ENCODE measurements at regions not wholly inside any gene's neighbourhood (a gene's known extent, or its start where the extent isn't known, plus 50 kb on each side); places are given as distances from the start of the nearest gene placed in this dataset.
"Not testable (repeated sequence)": the region's sequence is repeated elsewhere in the genome, so short reads cannot be mapped to it uniquely, and the experiment has no call there.

DNA sequence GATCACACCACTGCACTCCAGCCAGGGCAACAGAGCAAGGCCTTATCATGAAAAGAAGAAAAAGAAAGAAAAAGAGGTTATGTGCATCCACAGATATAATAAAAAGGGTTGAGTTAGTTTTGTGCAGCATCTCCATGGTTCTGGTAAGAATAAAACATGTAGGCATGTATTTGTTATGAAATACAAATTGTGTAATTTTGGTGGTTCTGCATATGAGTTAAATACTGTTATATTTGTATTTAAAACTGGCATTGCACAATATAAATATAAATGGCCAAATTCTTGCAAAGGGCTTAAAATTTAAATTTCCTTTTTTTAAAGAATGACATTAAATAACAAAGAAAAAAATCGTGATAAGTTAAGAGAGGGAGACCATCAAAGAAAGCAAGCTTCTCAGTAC lies 159.1 kb upstream of the PREP start:
- DNase-seq = no peak

DNA sequence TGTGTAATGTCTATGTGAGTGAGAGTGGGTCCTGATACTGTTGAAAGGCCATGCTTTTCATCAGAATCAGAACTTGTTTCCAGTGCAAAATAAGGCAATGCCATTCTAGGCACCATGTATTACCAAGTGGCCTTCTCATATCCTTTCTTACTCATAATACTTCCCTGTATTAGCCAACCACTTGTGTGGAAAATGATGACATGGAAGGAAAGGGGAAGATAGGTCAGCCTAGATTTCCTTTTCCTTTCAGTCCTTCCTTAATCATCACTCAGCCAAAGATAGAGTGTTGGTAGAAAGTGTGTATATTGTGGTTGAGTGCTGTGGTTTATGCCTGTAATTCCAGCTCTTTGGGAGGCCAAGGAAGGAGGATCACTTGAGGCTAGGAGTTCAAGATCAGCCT lies 158.6 kb upstream of the PREP start:
- DNase-seq = no peak

DNA sequence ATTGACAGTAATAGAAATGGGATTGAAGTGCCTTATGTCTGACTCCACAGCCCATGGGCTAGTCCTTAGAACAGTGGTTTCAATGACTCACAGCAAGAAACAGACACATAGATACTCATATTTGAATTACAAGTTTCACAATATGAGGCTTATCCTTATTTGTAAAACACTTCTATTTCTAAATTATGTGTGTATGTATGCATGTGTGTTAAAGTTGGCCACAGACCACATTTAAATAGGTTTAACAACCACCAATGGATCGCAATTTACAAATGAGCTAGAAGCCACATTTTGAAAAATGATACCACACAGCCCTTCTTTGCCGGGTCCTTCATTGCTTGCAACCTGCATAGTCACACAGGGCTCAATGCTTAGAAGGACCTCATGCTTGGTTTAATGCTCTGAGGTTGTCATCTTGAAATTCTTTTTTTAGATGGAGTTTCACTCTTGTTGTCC lies 157.8 kb upstream of the PREP start:
- no peak for DNase-seq

DNA sequence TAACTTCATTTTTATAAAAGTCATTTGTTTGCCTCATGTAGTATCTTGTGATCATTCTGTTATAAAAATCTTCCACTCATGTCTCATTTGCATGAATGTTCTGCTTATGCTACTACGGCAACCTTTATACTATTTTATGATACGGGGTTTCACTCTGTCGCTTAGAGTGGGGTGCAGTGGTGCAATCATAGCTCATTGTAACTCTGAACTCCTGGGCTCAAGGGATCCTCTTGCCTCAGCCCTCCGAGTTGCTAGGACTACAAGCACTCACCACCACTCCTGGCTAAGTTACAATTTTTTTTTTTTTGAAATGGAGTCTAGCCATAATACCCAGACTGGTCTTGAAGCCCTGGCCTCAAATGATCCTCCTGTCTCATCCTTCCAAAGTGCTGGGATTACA lies 154.4 kb upstream of the PREP start:
- no peak for DNase-seq

DNA sequence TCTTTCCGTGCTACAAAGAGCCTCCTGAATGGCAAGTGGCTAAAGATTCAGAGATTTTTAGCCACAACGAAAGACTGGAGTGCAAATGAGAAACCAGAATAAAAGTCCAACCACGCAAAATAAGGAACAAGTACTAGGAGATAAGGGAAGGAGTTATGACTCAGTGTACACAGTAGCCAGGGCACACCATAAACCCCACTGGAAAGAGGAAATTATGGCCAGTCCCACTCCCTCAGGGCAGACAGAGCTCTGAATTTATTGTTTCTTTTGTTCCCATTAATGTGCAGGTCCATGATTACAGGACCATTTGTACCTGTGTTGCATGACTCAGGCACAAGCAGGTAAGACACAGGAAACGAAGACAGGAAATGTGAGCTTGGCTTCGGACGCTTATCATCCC lies 150.3 kb upstream of the PREP start:
- DNase-seq = no peak

DNA sequence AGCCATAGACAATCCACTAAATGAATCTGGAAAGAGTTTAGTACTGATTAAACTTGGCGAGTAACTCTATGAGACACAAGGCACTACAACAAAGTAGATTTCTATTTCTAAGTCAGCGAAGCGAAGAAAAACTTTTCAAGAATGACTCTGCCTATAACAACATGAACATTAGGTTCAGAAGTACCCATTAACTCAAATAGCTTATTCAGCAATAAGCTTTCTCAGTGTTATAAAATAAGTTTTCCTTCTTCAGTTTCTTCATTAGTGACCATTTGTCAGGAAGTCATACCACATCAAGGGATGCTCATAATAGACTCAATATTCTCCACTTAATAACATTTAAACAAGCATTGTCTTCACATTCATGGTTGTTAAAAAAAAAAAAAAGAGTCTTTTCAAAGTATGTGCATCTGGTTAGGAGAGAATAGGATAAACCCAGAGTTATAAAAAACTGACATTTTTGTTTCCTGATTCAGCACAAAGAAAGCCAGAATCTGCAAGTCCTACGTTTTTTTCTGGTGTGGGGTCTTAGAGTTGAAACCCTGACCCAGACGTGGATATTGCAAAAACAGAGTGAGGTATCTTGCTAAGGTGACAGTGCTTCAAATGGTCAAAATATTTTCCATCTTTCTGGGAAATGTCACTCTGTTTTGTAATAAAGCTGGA lies 148.2 kb upstream of the PREP start:
- no peak for DNase-seq

DNA sequence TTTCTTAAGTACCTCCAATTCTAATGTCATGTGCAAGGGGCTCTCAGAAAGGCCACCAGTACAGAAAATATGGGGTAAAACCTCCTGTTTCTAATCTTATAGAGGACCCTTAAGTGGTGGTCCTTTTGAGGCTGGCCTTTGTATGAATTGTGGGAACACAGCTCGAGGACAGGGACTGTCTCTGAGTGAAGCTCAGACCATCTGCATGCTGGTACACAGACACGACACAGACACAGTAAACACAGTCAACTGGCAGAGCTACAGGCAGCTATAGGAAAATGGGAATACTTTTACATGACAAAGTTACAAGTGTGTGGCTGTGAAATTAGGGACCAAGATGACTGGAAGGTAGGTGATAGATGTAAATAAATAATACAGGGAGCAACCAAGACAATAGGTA lies 143.9 kb upstream of the PREP start:
- no peak for DNase-seq

DNA sequence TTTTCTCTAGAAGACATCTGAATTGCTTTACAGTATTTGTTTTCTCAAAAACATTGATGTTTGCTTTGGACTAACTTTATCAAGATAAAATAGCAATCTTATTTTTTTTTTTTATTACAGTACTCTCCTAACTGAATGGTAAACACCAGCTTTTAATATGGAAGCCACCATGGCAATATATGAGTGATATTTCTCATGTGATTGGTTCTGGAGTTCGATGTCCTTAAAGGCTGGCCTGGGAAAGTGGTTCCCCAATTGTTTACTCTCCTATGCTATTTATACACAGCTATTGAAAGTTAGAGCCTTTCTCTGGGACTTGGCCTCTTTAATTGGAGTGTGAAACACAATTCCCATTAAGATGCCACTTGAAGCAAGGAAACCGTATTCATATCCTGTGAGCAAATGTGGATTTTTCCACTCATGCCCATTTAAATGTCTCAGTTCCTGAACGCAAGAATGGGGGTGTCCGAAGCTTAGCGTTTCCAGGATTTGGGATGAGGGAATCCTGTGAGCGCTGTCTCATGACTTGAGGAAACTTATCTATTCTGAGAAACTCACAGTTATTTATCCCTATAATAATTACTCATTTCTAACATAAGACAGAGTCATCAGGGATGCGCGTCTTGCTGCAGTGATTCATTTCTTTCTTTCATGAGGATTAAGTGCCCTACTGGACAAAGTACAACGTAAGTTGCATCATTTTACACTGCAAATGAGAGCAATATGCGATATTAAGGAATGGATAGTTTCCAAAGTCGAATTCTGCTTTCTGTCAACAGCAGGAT lies 143.3 kb upstream of the PREP start:
- no peak for DNase-seq

DNA sequence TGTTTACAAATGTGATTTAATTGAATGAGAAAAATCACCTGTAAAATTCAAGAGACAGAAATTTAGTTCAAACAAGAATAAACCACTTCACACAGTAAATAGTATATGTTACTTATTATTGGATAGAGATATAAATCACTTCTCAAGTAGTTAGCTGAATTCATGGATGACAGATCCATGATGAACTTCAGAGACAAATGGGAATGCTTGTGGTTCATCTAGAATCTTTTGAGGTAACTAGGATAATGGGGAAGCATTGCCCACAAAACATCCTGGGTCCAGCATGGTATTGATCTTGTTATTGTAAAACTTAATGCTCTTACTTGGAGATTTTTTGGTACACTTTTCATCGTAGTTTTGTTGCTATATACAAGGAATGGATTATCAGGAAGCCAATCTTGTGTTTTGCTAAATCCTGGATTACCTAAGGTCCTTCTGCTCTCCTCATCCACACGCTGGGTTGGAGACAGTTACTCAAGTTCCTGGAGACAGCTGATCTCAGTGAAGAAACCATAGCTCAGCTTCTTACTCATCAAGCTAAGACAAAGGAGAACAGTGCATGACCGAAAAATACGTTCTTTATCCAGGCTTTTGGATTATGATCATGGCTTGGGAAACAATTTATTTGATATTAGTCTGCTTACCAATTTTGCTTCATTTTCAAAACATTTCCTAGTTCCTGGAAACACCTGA lies 142.5 kb upstream of the PREP start:
- no peak for DNase-seq

DNA sequence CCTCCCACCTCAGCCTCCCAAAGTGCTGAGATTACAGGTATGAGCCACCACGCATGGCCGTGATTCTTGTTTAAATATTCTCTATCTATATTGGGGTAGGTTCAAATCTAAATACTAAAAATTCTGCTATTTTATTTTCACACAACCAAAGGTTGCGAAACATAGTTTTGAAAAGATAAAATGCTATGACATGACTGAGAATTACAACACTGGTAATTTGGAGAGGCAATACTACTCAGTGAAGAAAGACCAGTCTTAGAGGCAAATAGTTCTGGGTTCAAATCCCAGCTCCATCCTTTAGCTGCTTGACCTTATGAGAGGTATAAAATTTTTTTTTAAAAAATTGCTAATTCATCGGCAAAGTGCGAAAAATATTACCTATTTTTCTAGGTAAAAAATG lies 137.0 kb upstream of the PREP start:
- DNase-seq = no peak

DNA sequence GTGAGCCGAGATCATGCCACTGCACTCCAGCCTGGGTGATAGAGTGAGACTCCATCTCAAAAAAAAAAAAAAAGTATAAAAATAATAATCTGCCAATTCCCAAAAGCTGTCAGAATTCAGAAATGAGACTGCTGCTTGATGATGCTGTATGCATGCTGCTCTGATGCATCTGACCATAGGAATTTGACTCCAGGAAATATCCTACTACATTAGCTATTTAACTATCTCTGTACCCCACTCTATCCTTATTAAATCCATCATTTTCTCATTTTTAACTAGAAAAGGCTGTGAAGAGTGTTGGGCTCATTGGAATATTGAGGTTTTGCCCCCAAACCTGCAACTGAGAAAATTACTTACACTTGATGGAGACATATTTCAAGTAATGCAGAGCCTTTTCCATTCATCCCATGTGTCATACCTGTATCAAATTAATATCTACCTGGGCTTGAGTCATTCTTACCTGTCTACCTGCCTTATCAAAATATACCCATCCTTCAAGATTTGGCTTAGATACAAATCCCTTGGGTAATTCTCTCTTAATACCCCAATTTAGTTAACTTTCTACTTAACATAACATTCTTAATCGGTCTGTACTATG lies 135.2 kb upstream of the PREP start:
- no peak for DNase-seq

DNA sequence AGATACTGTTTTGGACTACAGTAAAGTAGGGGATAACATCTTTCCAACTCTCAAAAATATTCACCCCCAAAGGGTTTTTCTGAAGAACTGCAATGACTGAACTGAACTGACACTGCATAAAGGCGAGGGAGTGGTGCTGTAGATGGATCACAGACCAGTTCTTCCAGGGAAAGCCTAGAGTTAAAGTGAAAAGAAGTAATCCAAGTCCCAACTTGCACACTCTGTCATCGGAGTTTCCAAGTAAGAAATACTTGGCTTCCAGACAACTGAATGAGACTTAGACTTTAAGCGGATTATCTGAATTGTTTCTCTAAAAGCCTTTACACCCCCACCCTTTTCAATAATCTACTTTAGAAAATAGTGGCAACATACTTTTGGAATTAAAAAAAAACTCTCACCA lies 134.1 kb upstream of the PREP start:
- no peak for DNase-seq

DNA sequence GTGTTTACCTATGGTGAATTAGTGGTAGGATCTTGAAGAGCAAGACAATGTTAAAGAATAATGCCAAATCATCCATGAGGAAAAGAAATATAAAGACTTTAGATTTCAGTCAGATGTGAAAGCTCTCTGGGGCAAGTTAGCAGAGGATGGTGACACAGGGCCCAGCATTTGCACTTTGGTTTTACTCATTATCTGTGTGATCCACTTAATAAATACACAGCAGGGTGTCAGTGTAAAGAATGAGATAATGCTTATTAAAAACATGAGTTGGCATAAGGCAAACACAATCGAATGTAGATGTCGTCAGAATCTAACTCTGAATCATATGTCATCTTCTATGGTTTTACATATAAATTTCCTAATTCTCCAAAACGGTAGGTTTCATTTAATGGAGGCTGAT lies 130.4 kb upstream of the PREP start:
- DNase-seq = no peak

DNA sequence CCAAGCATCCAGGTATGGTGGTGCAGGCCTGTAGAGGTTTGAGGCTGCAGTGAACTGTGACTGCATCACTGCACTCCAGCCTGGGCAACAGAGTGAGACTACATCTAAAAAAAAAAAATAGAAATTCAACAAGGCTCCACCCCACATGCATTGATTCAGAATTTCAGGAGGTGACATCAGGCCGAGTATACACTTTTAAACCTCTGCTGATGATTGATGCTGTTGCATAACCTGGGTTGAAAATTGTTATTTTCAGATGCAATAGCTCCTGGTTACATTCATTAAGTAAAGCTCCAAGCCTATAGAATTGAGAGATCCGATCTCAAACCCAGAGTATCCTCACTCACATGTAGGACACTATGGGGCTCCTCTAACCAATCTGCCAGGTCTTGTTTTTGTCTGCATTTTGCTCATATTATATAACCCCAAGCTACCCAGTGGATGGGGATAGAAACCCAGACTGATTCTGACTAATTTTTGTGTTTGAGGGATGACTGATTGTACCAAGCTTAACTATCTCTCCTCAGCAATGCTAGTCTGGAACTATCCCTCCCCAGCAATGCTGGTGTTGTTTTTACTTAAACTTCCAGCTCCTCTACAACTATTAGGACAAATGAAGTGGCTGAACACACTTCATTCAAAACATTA lies 123.5 kb upstream of the PREP start:
- no peak for DNase-seq

DNA sequence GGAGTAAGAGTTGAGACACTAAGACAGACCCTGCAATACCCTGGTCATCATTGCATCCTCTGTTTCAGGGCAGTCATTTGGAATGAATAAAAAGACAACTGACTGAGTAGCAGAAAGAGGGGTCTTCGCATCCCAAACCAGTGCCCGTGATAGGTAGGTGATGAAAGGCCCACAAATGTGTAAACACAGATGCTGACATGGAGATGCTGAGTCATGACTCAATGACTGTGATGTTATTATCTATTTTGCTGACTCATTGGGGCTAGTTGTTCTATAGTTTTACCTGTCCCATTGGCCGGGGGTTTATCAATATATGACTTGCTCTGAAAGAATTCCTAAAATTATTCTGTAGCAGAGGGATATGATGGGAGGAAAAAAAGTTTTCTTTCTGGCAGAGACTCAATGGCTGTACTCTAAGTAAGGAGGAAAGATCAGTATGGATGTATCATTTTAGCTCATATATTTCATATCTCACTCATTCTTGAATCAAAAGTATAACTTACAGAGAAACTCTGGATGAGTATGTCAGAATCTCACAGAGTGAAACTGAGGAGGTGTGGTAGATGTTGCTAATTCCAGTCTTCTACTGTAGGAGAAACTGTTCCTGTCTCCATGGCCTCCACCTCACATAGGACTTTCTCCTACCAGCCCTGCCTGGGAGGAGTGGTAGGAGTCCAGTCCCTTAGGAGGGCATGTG lies 119.9 kb upstream of the PREP start:
- no peak for DNase-seq

DNA sequence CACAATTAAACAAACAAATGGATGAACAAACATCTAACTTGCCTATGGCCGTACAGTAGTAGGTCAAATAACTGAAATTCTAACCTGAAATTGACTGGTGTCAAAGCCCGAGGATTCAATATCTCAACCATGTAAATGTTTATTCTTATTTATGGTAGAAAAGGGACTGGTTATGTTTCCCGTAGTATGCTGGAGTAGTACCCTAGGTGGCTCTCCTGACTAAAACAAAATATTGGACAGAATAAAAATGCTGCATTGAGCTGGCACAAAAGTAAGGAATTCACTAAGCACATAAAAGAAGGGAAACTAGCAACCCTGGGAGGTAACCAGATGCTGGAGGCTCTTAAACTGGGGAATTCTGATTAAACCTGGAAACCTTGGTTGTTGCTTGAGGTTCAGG lies 117.1 kb upstream of the PREP start:
- DNase-seq = no peak

DNA sequence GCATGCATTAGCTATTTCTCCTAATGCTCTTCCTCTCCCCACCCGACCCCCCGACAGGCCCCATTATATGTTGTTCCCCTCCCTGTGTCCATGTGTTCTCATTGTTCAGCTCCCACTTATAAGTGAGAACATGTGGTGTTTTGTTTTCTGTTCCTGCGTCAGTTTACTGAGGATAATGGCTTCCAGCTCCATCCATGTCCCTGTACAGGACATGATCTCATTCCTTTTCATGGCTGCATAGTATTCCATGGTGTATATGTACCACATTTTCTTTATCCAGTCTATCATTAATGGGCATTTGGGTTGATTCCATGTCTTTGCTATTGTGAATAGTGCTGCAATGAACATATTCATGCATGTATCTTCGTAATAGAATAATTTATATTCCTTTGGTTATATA lies 116.1 kb upstream of the PREP start:
- not testable (repeated sequence) for DNase-seq

DNA sequence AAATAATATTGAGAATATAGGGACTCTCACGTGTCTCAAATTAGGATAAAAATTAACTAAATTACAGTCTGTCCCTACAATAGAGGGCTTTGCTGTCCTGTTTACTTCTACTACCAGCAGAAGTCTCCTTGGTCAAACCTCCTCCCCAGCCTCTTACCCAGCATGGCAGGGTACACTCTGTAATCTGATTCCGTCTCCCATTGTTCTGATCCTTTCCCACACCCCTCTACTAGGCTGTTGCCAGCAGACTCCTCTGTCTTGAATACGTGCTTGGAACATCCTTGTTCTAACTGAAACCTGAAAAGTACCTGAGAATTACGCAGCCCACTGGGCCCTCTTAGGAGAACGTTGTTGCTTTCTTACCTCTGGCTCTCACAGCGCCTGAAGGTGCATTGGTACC lies 112.2 kb upstream of the PREP start:
- DNase-seq = no peak

DNA sequence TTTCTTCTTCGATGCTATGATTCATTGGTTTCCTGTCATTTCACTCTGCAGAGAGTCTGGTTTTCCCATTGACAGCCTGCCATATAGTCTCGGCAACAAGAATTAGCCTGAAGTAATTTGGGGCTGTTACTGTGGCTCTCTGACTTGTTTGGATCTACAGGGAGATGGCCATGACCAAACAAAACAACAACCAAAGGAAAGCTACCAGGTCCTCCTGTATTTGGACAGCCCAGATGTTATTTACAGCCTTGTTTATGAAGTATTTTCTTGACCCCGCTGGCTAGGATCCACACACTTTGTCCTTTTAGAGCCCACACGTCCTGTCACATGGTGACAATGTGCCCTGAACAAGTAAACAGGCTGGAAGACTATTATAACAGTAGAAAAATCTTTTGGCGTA lies 111.4 kb upstream of the PREP start:
- no peak for DNase-seq

DNA sequence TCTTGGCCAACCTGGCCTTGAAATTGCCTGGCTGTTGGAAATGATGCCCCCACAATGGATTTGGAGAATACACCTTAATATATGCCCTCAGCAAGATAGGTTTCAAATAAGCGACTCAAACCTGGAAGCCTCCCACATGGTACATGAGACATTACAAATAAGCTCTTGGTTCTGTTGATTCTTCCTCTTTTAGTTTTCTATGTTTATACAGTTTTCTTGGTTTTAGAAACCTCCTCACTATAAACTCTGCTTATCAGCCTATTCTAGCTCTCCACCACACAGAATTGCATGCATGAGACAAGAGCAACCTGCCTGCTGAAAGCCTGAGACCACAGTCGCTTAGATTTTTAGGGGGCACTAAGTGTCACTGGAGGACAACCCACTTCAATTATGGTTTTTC lies 108.8 kb upstream of the PREP start:
- no peak for DNase-seq

DNA sequence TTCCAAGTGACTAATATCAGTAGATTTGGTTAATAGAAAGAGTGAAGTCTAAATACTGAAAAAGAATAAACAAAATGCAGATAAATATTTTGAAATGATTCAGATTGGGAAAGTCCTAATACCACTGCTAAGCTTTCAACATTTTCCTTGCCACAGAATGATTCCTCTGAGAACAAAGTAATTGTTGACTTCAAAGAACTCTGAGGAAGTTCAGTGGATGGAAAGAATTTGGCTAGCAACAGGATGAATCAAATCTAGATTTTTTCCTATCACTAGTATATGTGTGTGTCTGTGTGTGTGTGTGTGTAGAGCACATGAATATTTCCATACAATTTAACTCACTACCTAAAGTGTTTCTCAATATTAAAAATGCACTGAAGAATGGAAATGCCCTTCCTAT lies 107.9 kb upstream of the PREP start:
- DNase-seq = no peak

DNA sequence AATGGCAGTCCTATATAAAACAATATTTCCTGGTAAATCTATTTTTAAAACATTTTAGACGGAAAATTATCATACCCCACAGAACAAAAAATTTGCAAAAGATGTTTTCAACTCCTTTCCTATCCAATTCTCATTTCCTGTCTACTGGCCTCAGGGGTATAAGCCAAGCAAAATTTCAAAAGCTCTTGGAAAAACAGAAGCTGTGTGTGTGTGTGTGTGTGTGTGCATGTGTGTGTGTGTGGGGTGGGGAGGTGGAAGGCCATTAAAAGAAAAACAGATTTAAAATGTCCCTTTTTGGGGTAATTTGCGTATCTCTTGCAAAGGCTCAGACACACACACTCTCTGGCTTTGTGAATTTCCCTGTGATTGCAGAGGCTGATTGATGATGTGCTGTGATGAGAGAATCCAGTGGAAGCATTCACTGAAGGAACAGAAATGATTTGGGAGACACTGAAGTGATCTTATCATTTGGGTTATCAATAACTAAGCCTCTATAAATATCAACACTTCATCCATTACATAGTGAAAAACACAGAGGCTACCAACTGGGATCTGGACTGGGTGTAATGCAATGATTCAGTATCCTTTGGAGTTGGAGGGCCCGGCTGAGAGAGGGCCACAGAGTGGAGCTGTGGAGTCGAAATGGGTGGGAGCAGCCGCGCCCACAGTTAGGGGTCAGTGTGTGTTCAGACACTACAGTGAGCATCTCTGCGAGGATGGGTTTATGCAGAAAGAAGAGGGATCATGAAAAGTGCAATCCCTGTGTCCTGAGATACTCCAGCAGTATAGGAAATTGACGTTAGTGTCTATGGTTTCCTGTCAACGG lies 106.8 kb upstream of the PREP start:
- no peak for DNase-seq

Measured in activated CD8-positive, alpha-beta memory T cell treated with anti-CD3 and anti-CD28 coated beads, Interleukin-2, amount 50 U/mL, for 48 hours (primary cell).